Stimulated activated CD4-positive, alpha-beta T cell treated with anti-CD3 and anti-CD28 coated beads, TNF-alpha, amount 100 ng/mL, for 1 hour (primary cell): ENCODE measurements at regions not wholly inside any gene's neighbourhood (a gene's known extent, or its start where the extent isn't known, plus 50 kb on each side); places are given as distances from the start of the nearest gene placed in this dataset.
"Not testable (repeated sequence)": the region's sequence is repeated elsewhere in the genome, so short reads cannot be mapped to it uniquely, and the experiment has no call there.

Experiments
- DNase-seq, 3 donors: peaks; one replicate each; pipeline ENCODE4 v3.0.0-alpha.2; 2020; ENCODE audit warnings: low read depth in 3 of 3, low spot score in 1 of 3

DNA sequence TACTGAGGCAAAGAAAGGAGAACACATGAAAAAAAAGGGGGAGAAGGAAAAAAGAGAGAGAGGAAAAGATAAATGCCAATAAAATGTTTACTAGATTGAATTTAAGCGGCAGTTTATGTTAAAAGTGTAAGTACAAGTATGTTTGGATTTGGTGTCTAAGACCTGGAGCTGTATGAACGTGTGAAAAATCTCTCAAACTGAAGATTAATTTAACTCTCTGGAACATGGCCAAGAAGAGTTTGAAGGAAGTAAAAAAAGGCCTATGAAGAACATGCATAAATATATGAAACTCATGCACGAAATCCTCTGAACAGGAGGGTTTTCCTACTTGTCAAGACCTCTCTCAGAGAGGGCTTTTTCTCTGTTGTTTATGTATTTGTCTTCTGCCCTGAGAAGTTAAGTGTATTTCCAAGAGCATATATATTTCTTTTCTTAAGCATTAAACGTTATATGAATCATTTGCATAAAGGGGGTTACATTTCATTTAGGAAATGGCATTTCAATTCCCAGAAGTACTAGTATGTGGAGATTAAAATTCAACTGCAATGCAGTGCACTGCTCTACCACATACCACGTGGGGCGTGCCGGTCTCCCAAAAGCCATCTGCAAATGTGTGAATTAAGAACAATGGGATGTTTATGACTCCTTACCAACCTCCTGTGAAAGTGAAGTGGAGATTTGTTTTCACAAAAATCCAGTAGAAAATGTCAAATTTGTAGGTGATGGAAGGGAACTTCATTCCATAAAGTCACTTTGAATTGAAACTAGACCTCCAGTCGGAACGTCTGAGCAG, 281.1 kb upstream of the TRIB2 start:
- no peak for DNase-seq

DNA sequence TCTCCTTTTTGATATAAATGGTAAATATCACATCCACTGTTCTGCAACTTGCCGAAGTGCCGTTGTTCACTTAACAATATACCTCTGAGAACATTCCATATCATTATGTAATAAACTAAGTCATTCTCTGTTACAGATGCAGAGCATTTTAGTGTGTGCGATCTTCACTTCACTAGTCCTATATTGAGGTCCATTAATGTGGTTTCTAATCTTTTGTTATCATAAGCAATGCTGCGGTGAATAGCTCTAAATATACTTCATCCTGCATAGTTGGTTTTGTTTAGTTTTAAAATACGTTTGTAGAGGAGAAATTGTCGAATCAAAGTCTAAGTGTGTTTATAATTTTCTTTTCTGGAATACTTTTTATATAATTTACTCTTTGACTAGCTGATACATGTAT, 280.3 kb upstream of the TRIB2 start:
- no peak for DNase-seq

DNA sequence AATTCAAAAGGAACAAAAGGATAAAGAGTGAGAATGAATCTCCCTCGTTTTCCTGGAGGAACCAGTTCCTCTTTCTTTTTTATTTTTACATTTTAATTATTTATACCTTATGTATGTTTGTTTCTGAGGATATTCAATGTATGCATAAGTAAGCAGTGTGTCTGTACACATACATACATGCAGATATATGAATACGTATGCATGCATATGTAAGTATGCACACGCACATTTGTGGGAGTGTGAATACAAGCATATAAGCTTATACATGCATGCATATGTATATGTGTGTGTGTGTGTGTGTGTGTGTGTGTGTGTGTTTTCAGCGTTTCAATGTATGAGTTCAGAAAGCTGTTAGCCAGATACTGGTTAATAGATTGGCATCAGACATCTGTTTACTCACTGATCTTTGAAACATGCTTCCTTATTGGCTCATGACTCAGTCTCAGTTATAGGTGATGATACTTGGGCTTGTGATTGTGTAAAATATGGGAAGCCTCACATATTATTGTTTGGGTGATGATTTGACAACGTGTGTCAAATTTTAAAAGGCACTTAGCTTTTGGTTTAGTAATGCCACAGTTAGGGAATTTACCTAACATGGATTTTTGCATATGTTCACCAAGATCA, 279.7 kb upstream of the TRIB2 start:
- no peak for DNase-seq

DNA sequence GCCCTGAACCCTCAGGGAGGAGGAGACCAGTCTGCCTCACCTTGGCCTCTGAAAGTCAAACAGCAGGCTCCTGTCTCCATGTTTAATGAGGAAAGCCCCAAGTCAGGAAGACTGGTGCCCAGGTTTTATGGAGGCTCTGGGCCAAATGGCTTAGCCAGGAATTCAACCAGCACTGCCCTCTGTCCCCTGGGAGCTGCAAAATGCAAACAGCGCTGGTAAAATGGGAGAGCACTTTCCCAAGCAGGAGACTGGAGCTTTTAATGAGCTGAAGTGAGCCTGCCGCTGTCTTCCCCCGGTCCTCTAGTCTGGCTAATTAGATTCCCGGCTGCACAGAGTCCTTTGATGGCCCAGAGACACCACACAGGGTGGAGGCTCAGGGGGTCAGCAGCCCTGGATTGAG, 276.0 kb upstream of the TRIB2 start:
- DNase-seq: no peak

GRCh38 chr2:12441750-12442475, 274.8 kb upstream of the TRIB2 start:
- no peak for DNase-seq

DNA sequence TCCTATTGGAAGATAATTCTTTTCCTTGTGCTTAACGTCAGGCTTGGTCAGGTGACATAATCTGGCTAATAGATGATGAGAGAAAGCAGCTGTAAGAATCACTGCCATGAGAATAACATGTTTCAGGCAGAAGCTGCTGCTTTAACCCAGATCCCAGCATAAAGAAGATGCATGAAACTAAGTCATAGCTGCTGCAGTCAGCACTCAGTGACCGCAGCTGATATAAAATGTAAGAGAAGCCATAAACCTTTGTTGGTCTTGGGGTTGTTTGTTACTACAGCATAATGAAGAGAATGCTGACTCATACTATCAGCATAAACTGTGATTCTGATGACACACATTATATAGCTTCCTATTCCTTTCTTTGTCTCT, 274.3 kb upstream of the TRIB2 start:
- DNase-seq: no peak

DNA sequence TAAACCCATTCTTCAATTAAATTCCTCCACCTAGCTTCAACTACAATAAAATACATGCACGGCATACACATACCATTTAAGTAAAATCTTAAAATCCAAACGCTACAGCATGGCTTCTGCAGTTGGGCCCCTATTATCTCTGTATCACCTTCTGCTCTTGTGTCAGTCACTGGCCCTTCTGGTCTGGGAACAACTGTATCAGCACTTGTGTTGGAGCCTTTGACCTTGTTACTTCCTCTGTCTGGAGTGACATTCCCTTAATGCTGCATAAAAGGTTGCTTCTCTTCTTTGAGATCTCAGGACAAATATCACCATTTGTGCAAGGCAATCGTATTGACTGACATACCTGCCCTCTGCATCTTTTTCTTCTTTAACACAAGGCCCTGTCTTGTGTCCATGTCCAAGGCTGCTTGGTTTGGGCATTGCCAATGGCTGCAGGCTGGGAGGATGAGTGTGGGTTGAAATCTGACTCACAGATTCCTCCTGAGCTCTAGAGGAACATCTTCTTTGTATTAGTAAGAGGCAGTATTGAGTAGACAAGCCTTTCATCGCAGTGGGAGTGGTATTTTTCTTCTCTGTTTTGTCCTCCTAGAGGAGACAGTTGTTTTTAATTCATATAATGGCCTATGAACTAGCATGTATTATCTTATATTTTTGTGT, 267.8 kb upstream of the TRIB2 start:
- DNase-seq: no peak

- no peak for DNase-seq
Observed at GRCh38 chr2:12451726-12452125, 265.0 kb upstream of the TRIB2 start.

DNA sequence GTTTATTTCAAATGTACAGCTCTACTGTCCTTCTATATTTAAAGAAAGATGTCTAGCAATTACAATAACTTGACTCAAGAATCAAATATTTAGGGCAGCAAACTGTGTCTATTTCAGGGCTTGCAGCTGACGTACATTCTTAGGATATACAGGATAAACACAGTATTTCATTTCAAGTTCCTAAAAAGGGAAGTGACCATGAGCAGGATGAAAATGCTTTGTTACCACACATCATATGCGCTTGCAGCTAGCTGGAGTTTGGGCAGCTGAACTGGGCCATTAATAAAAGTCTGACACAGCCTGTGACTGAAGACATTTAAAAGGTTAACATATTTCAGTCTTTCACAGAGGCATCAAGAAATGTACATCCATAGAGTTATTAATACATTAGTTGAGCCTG, 264.6 kb upstream of the TRIB2 start:
- no peak for DNase-seq

DNA sequence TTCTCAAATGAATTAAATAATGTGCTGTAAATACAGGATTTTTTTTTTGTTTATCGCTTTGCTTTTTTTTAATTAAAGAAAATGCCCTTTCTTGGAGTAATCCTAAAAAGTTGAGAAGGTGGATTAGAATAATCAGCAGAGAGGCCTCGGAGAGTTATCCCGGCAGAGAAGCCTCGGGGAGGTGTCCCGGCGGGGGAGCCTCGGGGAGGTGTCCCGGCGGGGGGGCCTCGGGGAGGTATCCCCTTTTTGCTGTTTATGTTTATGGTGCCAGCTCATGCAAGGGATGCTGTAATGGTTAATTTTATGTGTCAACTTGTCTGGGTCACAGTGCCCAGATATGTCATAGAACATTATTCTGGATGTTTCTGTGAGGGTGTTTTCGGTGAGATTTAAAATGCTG, 263.0 kb upstream of the TRIB2 start:
- no peak for DNase-seq

DNA sequence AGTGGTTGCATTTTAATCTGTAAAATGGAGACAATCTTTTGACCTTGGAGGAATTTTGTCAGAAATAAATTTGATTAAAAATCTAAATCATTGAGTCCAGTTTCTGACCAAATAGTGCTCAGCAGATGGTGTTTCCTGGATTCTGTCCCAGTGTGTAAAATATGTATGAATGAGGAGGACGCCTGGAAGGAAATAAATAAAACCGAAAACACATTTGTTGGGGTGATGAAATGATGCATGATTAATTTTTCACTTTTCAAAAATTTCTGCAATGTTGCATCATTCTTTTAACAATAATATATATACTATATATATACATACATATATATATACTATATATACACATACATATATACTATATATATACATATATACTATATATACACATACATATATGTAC, 261.1 kb upstream of the TRIB2 start:
- no peak for DNase-seq

DNA sequence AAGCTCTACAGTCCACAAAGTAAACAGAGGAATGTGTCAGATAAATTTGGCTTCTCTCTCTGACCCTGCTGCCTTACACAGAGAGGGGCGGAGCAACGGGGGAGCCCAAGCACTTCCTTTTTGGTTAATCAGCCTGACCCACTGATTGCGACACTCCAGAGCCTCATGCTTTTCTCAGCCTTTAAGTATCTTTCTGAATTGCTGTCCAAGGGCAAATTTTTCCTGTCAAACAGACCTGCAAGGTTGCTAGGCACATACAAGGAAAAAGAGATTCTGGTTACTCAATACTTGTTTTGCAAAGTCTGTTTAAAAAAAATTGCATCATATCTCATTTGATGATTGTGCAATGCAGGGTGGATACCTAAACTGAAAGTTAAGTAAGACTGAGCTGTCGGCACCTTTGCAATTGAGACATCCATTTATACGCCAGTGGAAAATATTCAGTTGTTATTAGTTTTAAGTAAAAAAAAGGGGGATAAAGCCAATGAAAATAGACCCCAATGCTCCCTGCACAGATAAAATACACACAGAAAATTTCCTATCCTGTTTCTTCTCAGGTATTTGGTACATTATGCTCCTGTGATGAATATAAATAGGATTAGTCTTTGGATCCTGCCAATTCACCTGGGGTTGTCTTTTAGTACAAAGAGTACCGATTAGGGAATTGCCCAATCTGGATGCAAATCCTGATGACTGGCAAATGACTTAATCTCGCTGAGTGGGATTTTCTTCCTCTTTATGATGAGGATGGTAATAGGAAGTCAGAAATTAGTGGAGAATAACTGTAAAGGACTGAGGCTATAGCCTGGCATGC, 260.2 kb upstream of the TRIB2 start:
- DNase-seq: peak; percentile 19 to 33 (median 24)

GRCh38 chr2:12457831-12458230, 258.9 kb upstream of the TRIB2 start:
- DNase-seq: no peak

GRCh38 chr2:12463189-12463588, 253.5 kb upstream of the TRIB2 start:
- no peak for DNase-seq

DNA sequence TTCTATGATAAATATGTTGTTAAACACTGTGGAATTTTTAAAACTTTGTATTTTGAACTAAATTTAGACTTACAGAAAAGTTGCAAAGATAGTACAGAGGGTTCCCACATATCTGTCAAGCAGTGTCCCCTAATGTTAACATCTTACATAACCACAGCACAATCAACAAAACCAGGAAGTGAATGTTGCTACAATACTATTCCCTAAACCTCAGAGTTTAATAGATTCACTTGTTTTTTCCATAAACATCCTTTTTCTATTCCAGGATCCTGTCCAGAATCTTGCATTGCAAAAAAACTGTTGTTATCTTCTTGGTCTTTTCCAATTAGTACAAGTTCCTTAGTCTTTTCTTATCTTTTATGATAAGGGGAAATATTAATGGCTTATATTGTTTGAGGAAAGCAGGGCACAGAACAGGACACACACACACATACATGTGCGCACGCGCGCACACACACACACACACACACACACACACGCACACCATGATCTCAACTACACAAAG, 251.1 kb upstream of the TRIB2 start:
- DNase-seq: no peak

DNA sequence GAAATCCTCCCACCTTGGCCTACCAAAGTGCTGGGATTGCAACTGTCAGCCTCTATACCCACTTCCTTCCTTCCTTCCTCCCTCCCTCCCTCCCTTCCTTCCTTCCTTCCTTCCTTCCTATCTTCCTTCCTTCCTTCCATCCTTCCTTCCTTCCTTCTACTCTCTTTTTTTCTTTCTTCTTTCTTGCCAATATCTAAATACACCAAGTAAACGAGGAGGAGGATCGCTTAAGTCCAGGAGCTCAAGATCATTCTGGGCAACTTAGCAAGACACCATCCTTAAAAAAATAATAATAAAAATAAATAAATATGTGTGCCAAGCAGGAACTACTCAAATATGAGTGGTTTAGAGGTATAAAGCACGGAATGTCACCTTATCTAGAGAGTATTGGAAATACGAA, 249.4 kb upstream of the TRIB2 start:
- no peak for DNase-seq

DNA sequence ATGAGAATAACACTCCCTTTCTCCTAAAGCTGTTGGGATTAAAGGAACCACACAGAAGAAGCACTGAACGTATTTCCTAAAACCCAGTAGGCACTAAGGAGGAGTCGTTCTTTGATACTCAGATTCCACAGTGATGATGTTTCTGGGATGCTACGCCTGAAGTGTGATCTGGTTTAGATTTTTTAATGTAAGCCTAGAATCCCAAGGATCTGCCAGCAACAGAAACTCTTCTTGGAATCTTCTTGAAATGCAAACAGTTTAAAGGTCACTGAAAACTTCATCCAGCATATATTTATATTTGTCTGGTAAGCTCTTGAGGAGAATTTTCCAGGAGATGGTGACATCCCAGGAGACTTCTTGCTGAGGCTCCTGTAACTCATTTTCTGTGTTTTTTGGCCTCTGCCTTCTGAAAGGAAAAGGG, 247.6 kb upstream of the TRIB2 start:
- no peak for DNase-seq

GRCh38 chr2:12472265-12472664, 244.5 kb upstream of the TRIB2 start:
- DNase-seq: not testable (repeated sequence)

DNA sequence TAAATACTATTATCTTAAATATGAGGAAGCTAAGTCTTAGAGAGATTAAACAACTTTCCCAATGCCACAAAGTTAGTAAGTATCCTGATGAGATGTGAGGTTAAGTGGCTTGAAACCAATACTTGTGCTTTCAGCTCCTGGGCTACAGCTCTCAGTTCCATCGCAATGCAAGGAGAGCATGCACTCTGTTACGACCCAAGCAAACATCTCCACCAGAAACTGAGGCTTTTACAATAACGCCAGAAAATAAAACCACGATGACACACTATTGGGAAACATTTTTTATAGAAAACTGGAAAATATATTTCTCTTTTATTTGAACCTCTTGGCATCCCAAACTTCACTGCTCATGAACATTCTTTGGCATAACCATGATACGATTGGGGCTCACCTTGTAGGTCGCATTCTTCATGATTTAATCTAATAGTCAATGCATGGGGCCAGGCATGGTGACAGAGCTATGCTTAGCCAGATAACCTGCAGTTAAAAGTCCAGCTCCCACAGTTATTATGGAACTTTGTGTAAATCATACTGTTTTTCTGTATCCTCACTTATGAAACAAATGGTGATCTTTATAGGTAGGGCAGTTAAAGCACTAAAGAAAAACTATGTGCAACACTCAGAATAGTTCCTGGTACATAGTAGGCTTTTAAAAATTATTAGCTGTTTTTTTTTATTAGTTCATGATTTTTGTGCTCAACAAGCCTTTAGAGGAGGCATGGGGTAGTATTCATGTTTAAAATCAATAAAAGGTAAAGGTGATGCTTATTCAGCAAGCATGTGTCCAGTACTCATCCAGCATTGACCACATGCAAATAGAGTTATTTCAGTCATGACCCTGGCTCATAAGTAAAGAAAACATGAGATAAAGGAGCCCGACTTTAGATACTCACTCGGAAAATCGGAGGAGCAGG, 238.3 kb upstream of the TRIB2 start:
- DNase-seq: no peak
